Vagina (tissue), 2 donors: ENCODE measurements at regions not wholly inside any gene's neighbourhood (a gene's known extent, or its start where the extent isn't known, plus 50 kb on each side); places are given as distances from the start of the nearest gene placed in this dataset.

Experiments
- POLR2A ChIP-seq, 2 donors: fragments of 450-650 bp; IDR thresholded peaks; one replicate each; pipeline ENCODE4 v1.6.1; 2017; ENCODE audit warnings: antibody characterized with exemption in 2 of 2, mild to moderate bottlenecking in 2 of 2, moderate library complexity in 2 of 2
- POLR2AphosphoS5 ChIP-seq, 2 donors: sonication (generic); formaldehyde crosslinking; IDR thresholded peaks; one replicate each; pipeline ENCODE4 v1.9.0; 2017; ENCODE audit warnings: antibody characterized with exemption in 2 of 2, mild to moderate bottlenecking in 2 of 2, low read depth in 1 of 2; ENCODE audit not compliant: insufficient read depth in 1 of 2
- TF ChIP-seq, protein P1 (sequence below), 3 experiments: fragments of 450-650 bp in 2 of 3; fragments of 200-600 bp in 1 of 3; sonication (generic) in 1 of 3; IDR thresholded peaks; one replicate each; pipeline ENCODE4 v1.5.1; 2017 to 2019; ENCODE audit warnings: antibody characterized with exemption in 3 of 3, mild to moderate bottlenecking in 2 of 3, moderate library complexity in 2 of 3

DNA sequence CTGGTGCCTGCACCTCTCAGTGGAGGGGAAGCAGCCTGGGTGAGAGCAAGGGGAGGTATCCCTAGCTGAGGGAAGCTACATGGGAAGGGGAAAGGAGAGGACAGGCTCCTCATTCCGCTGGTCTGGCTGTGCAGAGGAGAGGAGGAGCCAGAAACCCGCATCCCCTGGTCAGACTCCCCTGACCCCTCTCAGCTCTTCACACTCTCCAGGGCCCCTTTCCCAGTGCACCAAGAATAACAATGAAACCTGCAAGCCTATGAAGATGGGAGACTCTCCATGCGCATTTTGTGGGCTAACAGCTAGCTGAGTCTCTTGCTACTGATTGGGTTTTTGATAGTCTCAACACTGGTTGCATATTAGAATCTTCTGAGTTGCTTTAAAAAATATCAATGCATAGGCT lies 319.9 kb upstream of the COBL start:
- TF ChIP-seq POLR2A (IDR thresholded peaks at IDR 0.05), result no peak
- TF ChIP-seq, protein P1, sequence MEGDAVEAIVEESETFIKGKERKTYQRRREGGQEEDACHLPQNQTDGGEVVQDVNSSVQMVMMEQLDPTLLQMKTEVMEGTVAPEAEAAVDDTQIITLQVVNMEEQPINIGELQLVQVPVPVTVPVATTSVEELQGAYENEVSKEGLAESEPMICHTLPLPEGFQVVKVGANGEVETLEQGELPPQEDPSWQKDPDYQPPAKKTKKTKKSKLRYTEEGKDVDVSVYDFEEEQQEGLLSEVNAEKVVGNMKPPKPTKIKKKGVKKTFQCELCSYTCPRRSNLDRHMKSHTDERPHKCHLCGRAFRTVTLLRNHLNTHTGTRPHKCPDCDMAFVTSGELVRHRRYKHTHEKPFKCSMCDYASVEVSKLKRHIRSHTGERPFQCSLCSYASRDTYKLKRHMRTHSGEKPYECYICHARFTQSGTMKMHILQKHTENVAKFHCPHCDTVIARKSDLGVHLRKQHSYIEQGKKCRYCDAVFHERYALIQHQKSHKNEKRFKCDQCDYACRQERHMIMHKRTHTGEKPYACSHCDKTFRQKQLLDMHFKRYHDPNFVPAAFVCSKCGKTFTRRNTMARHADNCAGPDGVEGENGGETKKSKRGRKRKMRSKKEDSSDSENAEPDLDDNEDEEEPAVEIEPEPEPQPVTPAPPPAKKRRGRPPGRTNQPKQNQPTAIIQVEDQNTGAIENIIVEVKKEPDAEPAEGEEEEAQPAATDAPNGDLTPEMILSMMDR (IDR thresholded peaks at IDR 0.05), result no peak
- TF ChIP-seq POLR2AphosphoS5 (IDR thresholded peaks at IDR 0.05; ENCODE audit: insufficient read depth in 1 of 2, low read depth in 1 of 2), result no peak
